Astrocyte of the cerebellum (primary cell): ENCODE measurements at regions not wholly inside any gene's neighbourhood (a gene's known extent, or its start where the extent isn't known, plus 50 kb on each side); places are given as distances from the start of the nearest gene placed in this dataset.

Source experiments
- DNase-seq: peaks from one replicate; pipeline ENCODE4 v3.0.0-alpha.2; 2011; ENCODE audit warnings: low read depth
- H3K4me3 ChIP-seq: 2 replicates; pipeline ENCODE4 v1.5.1; 2011; ENCODE audit warnings: mild to moderate bottlenecking, low read depth, low read length, moderate library complexity
- in situ Hi-C: cut with HindIII; loops from 2 replicates; pipeline ENCODE4 v1.10.0; 2017; ENCODE audit warnings: low sequenced_read_pairs
- TF ChIP-seq, protein P1 (sequence below): IDR thresholded peaks from 2 replicates; pipeline ENCODE4 v1.5.1; 2012; ENCODE audit warnings: low read length, low read depth, moderate library complexity, mild to moderate bottlenecking; ENCODE audit errors: missing control alignments

DNA sequence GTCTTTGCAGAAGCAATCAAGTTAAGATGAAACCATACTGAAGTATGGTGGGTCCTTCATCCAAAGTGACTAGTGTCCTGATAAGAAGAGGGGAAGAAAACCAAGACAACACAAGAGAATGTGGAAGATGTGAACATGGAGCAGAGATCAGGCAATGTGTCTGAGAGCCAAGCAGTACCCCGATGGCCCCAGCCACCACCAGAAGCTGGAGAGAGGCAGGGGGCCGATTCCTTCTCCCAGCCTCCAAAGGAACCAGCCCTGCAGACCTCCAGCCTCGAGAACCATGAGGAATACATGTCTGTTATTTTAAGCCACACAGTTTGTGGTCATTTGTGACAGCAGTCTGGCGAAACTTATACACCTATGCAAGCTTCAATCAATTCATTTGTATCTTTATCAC is 93.2 kb downstream of the IRS2 start:
- DNase-seq, result no peak
- H3K4me3 ChIP-seq, result no peak overlapping the region
- in situ Hi-C loops, result no loop called here
- TF ChIP-seq, protein P1, sequence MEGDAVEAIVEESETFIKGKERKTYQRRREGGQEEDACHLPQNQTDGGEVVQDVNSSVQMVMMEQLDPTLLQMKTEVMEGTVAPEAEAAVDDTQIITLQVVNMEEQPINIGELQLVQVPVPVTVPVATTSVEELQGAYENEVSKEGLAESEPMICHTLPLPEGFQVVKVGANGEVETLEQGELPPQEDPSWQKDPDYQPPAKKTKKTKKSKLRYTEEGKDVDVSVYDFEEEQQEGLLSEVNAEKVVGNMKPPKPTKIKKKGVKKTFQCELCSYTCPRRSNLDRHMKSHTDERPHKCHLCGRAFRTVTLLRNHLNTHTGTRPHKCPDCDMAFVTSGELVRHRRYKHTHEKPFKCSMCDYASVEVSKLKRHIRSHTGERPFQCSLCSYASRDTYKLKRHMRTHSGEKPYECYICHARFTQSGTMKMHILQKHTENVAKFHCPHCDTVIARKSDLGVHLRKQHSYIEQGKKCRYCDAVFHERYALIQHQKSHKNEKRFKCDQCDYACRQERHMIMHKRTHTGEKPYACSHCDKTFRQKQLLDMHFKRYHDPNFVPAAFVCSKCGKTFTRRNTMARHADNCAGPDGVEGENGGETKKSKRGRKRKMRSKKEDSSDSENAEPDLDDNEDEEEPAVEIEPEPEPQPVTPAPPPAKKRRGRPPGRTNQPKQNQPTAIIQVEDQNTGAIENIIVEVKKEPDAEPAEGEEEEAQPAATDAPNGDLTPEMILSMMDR, result no peak

DNA sequence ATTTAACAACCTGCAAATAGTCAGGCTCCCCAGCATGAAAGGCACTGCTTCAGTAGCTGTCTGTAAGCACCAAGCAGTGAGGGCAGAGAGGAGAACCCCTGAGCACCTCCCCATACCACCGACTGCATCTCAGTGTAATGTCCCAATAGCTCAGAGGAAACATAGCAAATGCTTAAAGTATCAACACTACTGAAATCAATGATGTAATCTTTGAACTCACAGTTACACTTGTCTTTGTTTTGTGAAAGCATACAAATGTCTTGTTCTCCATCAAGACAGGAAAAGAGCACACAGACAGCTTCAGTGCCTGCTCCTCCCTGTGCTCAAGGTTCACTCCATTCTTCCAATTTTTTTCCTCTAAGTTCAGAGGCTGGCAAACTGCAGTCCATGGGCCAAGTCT is 94.7 kb downstream of the IRS2 start:
- DNase-seq, result no peak
- TF ChIP-seq, protein P1, result no peak
- no peak overlapping the region for H3K4me3 ChIP-seq
- in situ Hi-C loops, result no loop called here

DNA sequence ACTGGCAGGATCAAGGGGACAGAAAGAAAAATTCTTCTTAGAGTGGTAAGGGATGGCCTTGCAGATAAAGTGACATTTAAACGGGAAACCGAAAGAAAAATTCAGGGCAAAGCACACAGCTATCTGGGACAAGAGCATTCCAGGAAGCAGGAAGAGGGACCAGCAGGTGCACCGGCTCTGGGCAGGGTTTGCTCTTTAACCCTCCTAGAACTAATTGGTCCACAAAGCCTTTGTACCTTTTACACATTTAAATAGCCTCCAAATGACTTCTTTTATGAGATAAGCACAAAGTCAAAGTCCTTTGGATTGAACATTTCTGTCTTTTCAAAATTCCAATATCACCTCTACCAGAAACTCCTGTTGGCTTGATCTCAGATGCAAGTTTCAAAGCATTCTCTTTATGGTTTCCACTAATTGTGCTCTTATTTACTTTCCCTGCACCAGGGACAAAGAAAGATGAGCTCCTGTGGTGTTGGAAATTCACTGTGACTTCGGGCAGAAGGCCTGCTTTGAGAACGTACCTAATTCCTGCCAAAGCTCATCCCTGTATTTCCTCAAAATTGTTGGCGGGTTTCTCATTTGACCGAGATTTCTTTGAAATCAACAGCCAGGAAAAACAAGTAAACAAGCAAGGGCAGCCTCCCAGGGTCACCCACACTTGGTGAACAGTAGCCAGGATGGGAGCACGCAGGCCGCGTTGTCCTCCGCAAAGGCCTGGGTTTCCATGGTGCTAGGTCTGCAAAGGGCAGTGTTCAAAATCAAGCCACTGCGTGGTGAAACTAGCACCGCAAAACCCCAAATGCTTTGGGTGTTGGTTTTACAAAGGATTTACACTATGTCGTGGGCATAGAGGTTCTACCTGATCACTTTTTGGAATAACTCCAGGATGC is 98.6 kb downstream of the IRS2 start:
- DNase-seq, result no peak
- TF ChIP-seq, protein P1, result no peak
- no peak overlapping the region for H3K4me3 ChIP-seq
- in situ Hi-C loops, result no loop called here

DNA sequence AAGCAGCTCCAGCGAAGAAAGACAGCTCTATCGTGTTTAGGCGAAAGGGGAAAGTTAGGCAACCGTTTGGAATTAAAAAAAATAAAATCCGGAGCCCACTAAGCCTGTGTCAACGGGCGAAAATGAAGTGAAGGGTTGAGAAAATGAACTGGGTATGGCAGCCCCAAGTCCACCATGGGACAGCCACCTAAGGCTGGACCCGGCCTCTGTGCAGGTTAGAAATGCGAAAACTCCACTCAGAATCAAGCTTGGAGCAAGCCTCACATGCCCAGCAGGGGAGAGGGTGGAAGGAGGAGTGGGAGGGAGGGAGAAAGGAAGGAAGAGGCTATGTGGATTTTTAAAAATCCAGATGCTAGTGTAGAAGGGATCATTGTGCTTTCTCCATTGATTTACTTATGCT is 101.2 kb downstream of the IRS2 start:
- TF ChIP-seq, protein P1, result no peak
- in situ Hi-C loops, result no loop called here
- no peak for DNase-seq
- H3K4me3 ChIP-seq, result no peak overlapping the region

DNA sequence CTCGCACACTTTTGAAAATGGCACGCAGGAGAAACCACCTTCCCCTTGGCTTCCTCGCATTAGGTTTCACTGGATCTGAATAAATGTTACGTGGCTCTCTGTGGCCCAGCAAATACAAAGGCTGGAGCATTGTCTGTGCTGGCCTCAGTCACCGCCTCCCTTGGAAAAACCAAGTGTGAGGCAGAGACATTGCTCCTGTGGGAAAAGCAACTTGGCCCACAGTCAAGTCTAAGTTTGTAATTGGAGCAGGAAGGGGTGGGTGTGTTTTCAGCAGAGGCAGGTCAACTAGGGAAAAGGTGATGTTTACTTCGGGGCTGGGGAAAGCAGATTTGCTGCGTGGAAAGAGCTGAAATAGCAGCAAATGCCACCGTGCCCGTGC is 101.6 kb downstream of the IRS2 start:
- no peak for DNase-seq
- in situ Hi-C loops, result no loop called here
- TF ChIP-seq, protein P1, result no peak
- no peak overlapping the region for H3K4me3 ChIP-seq

DNA sequence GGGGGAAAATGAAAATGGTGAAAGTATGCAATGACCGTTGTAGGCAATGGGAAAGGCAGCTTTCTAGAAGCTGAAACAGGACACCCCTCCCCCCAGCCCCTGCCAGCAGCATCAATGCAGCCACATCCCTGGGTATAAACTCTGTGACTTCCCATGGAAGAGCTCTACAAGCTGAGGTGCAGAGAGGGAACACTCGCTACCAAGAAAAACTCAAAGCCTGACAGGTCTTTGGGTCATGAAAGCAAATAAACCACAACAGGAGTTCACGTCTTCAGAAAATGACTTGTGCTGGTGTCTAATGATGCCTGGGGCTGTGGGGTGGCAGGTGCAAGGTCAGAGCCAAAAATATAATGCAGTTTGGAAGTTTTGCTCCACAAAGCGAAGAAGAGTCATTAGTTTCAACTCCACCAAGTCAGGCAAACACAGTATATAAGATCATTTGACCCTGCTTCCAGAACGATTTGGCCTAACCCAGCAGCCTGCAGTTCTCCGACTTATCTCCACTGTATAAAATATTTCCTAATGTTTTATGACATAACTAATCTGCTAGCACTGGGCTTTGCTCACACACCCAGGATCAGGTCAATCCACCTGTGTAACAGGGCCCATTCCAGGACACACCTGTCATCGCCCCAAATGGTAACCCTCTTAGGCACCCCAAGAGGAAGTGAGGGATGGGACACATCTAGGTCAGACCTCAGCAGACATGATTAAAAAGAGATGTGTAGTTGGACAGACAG is 102.1 kb downstream of the IRS2 start:
- no peak overlapping the region for H3K4me3 ChIP-seq
- TF ChIP-seq, protein P1, result no peak
- DNase-seq, result no peak
- in situ Hi-C loops, result no loop called here
